PC-3 (cell line): ENCODE measurements at regions not wholly inside any gene's neighbourhood (a gene's known extent, or its start where the extent isn't known, plus 50 kb on each side); places are given as distances from the start of the nearest gene placed in this dataset.

ENCODE experiments used
- CTCF ChIP-seq: fragments of 300-600 bp; sonication (generic); conservative IDR thresholded peaks from 2 replicates; pipeline ENCODE4 v1.5.1; 2017; ENCODE audit warnings: antibody characterized with exemption, low read depth, mild to moderate bottlenecking, low read length
- EZH2 ChIP-seq: fragments of 300-600 bp; sonication (generic); IDR thresholded peaks from one replicate; pipeline ENCODE4 v1.6.1; 2017; ENCODE audit warnings: antibody characterized with exemption, mild to moderate bottlenecking, low read length; ENCODE audit not compliant: unreplicated experiment
- EZH2phosphoT487 ChIP-seq: fragments of 300-600 bp; sonication (generic); IDR thresholded peaks from 2 replicates; pipeline ENCODE4 v1.6.1; 2018; ENCODE audit warnings: mild to moderate bottlenecking, antibody characterized with exemption, low read length, borderline replicate concordance

GRCh38 chr4:186946136-186946535 is 222.5 kb upstream of the FAT1 start:
- TF ChIP-seq CTCF, result no peak
- no peak for TF ChIP-seq EZH2phosphoT487
- TF ChIP-seq EZH2, result no peak
